Panc1 (cell line): ENCODE measurements at regions not wholly inside any gene's neighbourhood (a gene's known extent, or its start where the extent isn't known, plus 50 kb on each side); places are given as distances from the start of the nearest gene placed in this dataset.

Source experiments
- ATAC-seq: fragments of 200-7000 bp; cut with Tn5 transposase; 2 replicates; pipeline ENCODE4 v1.9.1; 2020; ENCODE audit warnings: mild to moderate bottlenecking, moderate library complexity
- BruUV-seq: library from RNA; stranded (reverse); fragments of 400-500 nt; replicated peaks from 2 replicates; lab custom pipeline; 2021; lab: Mats Ljungman, UMichigan
- CTCF ChIA-PET: fragments of 300-600 bp; sonication (Branson Sonifier 250); formaldehyde crosslinking; loops from one replicate; lab custom pipeline; 2022; ENCODE audit warnings: antibody characterized with exemption; lab: Charles Lee
- POLR2A ChIA-PET: fragments of 300-600 bp; sonication (Branson Sonifier 250); formaldehyde crosslinking; loops from one replicate; lab custom pipeline; 2022; ENCODE audit warnings: antibody characterized with exemption; lab: Charles Lee
- DNase-seq: peaks from one replicate; pipeline ENCODE4 v3.0.0-alpha.2; 2010; ENCODE audit warnings: low read depth, low spot score
- H3K27ac ChIP-seq: 2 replicates; pipeline ENCODE4 v1.5.1; 2011; ENCODE audit warnings: mild to moderate bottlenecking, low read length, inconsistent platforms
- H3K27me3 ChIP-seq: fragments of 200-500 bp; sonication (Bioruptor generic); 2 replicates; pipeline ENCODE4 v1.6.0; 2014; ENCODE audit warnings: low read length, inconsistent platforms; ENCODE audit not compliant: control insufficient read depth, insufficient read depth
- H3K36me3 ChIP-seq: fragments of 200-500 bp; sonication (Bioruptor generic); 2 replicates; pipeline ENCODE4 v1.5.1; 2014; ENCODE audit warnings: inconsistent platforms, mild to moderate bottlenecking, low read length, moderate library complexity; ENCODE audit not compliant: control insufficient read depth, insufficient read depth
- H3K4me1 ChIP-seq: 2 replicates; pipeline ENCODE4 v1.5.1; 2011; ENCODE audit warnings: inconsistent platforms, mild to moderate bottlenecking, low read length, moderate library complexity; ENCODE audit not compliant: control insufficient read depth, insufficient read depth
- H3K4me3 ChIP-seq, 2 experiments: 2 replicates each; pipeline ENCODE4 v1.5.1; 2011 to 2012; ENCODE audit warnings: low read depth in 2 of 2, low read length in 2 of 2, mild to moderate bottlenecking in 2 of 2, inconsistent platforms in 1 of 2, moderate library complexity in 1 of 2
- H3K9me3 ChIP-seq: fragments of 200-500 bp; sonication (Bioruptor generic); 2 replicates; pipeline ENCODE4 v1.5.1; 2014; ENCODE audit warnings: low read depth, mild to moderate bottlenecking, inconsistent platforms, low read length, moderate library complexity; ENCODE audit not compliant: control insufficient read depth, insufficient read depth
- POLR2AphosphoS5 ChIP-seq: IDR thresholded peaks from 2 replicates; pipeline ENCODE4 v1.6.1; 2012; ENCODE audit warnings: mild to moderate bottlenecking, low read depth, low read length, moderate library complexity
- SIN3A ChIP-seq: IDR thresholded peaks from 2 replicates; pipeline ENCODE4 v1.6.1; 2012; ENCODE audit warnings: low read depth, mild to moderate bottlenecking, low read length, moderate library complexity, borderline replicate concordance; ENCODE audit not compliant: insufficient read depth
- TCF7L2 ChIP-seq: IDR thresholded peaks from 2 replicates; pipeline ENCODE4 v1.6.1; 2011; ENCODE audit warnings: mild to moderate bottlenecking, low read depth, low read length, inconsistent platforms
- in situ Hi-C: cut with HindIII; loops from 2 replicates; pipeline ENCODE4 v1.10.0; 2016; ENCODE audit warnings: low sequenced_read_pairs, low pct_unique_long_range_greater_than_20kb
- intact Hi-C: fragments of 100-400 bp; cut with micrococcal nuclease; formaldehyde crosslinking; loops from one replicate; pipeline ENCODE4 v1.10.0; 2022; ENCODE audit not compliant: unreplicated experiment
- TF ChIP-seq, protein P1 (sequence below): fragments of 450-650 bp; IDR thresholded peaks from 2 replicates; pipeline ENCODE4 v1.5.1; 2017; ENCODE audit warnings: mild to moderate bottlenecking
- TF ChIP-seq, protein P2 (sequence below), 2 experiments: IDR thresholded peaks; 2 replicates each; pipeline ENCODE4 v1.6.1; 2011 to 2012; ENCODE audit warnings: low read depth in 2 of 2, control low read depth in 1 of 2, low read length in 1 of 2, mild to moderate bottlenecking in 1 of 2, moderate library complexity in 1 of 2; ENCODE audit not compliant: insufficient read depth in 1 of 2

DNA sequence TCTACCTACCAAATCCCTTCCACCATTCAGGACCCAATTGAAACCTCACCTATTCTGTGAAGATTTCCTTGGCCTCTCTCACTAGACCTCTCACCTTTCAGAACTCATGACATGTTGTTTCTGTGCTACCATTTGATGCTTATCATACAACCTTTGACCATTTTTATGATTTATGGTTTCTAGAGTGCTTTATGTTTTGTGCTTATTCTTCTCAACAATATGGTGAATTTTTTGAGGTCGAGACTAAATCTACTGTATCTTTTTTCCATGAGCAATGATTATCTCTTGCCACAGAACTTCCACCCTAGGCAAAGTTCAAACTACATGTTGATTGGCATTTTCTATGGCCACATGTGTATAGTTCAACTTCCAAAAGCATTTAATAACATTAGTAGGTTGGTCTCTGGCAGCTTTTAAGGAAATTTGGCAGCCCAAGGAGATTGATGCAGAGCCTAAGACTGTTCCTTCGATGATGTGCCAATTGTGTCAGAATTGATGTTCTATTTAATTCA is 84.9 kb downstream of the OLIG3 start:
- CTCF ChIA-PET, result no interaction called here
- no peaks in the 10 kb centered on the region for H3K9me3 ChIP-seq

DNA sequence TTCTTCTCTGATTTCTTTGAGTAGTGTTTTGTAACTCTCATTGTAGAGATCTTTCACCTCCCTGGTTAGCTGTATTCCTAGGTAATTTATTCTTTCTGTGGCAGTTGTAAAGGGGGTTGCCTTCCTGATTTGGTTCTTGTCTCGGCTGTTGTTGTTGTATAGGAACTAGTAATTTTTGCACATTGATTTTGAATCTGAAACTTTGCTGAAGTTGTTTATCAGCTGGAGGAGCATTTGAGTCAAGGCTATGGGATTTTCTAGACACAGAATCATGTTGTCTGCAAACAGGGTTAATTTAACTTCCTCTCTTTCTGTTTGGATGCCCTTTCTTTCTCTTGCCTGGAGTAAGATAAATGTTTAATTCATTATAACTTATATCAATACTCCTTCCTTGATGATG is 86.4 kb downstream of the OLIG3 start:
- no TSS peak for BruUV-seq
- Histone ChIP-seq H3K27me3 (peaks cover 15% of the 10 kb centered on the region; the same call in 1 of the 2 replicates), H3K4me1 (no peaks in the 10 kb centered on the region), H3K27ac (no peak overlapping the region), H3K9me3 (no peaks in the 10 kb centered on the region), H3K36me3 (no peaks in the 10 kb centered on the region), H3K4me3 (no peak overlapping the region)
- TF ChIP-seq TCF7L2 (no peak), POLR2AphosphoS5 (no peak), SIN3A (no peak)
- TF ChIP-seq, protein P1, sequence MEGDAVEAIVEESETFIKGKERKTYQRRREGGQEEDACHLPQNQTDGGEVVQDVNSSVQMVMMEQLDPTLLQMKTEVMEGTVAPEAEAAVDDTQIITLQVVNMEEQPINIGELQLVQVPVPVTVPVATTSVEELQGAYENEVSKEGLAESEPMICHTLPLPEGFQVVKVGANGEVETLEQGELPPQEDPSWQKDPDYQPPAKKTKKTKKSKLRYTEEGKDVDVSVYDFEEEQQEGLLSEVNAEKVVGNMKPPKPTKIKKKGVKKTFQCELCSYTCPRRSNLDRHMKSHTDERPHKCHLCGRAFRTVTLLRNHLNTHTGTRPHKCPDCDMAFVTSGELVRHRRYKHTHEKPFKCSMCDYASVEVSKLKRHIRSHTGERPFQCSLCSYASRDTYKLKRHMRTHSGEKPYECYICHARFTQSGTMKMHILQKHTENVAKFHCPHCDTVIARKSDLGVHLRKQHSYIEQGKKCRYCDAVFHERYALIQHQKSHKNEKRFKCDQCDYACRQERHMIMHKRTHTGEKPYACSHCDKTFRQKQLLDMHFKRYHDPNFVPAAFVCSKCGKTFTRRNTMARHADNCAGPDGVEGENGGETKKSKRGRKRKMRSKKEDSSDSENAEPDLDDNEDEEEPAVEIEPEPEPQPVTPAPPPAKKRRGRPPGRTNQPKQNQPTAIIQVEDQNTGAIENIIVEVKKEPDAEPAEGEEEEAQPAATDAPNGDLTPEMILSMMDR, result no peak
- TF ChIP-seq, protein P2, sequence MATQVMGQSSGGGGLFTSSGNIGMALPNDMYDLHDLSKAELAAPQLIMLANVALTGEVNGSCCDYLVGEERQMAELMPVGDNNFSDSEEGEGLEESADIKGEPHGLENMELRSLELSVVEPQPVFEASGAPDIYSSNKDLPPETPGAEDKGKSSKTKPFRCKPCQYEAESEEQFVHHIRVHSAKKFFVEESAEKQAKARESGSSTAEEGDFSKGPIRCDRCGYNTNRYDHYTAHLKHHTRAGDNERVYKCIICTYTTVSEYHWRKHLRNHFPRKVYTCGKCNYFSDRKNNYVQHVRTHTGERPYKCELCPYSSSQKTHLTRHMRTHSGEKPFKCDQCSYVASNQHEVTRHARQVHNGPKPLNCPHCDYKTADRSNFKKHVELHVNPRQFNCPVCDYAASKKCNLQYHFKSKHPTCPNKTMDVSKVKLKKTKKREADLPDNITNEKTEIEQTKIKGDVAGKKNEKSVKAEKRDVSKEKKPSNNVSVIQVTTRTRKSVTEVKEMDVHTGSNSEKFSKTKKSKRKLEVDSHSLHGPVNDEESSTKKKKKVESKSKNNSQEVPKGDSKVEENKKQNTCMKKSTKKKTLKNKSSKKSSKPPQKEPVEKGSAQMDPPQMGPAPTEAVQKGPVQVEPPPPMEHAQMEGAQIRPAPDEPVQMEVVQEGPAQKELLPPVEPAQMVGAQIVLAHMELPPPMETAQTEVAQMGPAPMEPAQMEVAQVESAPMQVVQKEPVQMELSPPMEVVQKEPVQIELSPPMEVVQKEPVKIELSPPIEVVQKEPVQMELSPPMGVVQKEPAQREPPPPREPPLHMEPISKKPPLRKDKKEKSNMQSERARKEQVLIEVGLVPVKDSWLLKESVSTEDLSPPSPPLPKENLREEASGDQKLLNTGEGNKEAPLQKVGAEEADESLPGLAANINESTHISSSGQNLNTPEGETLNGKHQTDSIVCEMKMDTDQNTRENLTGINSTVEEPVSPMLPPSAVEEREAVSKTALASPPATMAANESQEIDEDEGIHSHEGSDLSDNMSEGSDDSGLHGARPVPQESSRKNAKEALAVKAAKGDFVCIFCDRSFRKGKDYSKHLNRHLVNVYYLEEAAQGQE (IDR thresholded peaks at IDR 0.05; ENCODE audit: insufficient read depth in 1 of 2, low read depth in 2 of 2, low read length in 1 of 2), result no peak
- ATAC-seq (no peak), DNase-seq (no peak)
- intact Hi-C loops (no loop called here), in situ Hi-C loops (no loop called here)
- ChIA-PET CTCF (no interaction called here), POLR2A (no interaction called here)

More for the DNA sequence above, 84.9 kb downstream of the OLIG3 start:
- in situ Hi-C loops (no loop called here), intact Hi-C loops (no loop called here)
- Histone ChIP-seq H3K27ac (no peak overlapping the region), H3K36me3 (no peaks in the 10 kb centered on the region), H3K27me3 (peaks cover 15% of the 10 kb centered on the region; the same call in 1 of the 2 replicates), H3K4me1 (no peaks in the 10 kb centered on the region), H3K4me3 (no peak overlapping the region)
- POLR2A ChIA-PET, result no interaction called here
- BruUV-seq, result no TSS peak
- no peak for DNase-seq
- ATAC-seq, result no peak
- TF ChIP-seq, protein P1, result no peak
- TF ChIP-seq TCF7L2 (no peak), SIN3A (no peak), POLR2AphosphoS5 (no peak)
- TF ChIP-seq, protein P2 (IDR thresholded peaks at IDR 0.05; ENCODE audit: insufficient read depth in 1 of 2, low read depth in 2 of 2, low read length in 1 of 2), result no peak
